ENCODE measurements at regions not wholly inside any gene's neighbourhood (a gene's known extent, or its start where the extent isn't known, plus 50 kb on each side); places are given as distances from the start of the nearest gene placed in this dataset.

GRCh38 chr9:23539311-23539710 lies 286.7 kb downstream of the ELAVL2 start:
- H3K4me3 Mint-ChIP-seq (ENCODE audit: low read depth), result no peak overlapping the region
- no peaks in the 10 kb centered on the region for H3K9me3 Mint-ChIP-seq (ENCODE audit: low read depth)
- peaks cover 28% of the 10 kb centered on the region for H3K27me3 Mint-ChIP-seq
- no peak overlapping the region for H3K27ac Mint-ChIP-seq
- peaks cover 14% of the 10 kb centered on the region for H3K4me1 Mint-ChIP-seq (ENCODE audit: low read depth)
- DNase-seq (ENCODE audit: low spot score, unreplicated experiment), result no peak
- no peaks in the 10 kb centered on the region for H3K36me3 Mint-ChIP-seq (ENCODE audit: insufficient read depth)
- TF ChIP-seq CTCF (IDR thresholded peaks at IDR 0.05; ENCODE audit: unreplicated experiment), result no peak

GRCh38 chr9:23541976-23542375 lies 284.1 kb downstream of the ELAVL2 start:
- Mint-ChIP-seq H3K36me3 (ENCODE audit: insufficient read depth) (no peaks in the 10 kb centered on the region), H3K4me1 (ENCODE audit: low read depth) (peaks cover 13% of the 10 kb centered on the region), H3K9me3 (ENCODE audit: low read depth) (no peaks in the 10 kb centered on the region)

GRCh38 chr9:23542438-23542837 lies 283.6 kb downstream of the ELAVL2 start:
- TF ChIP-seq CTCF (IDR thresholded peaks at IDR 0.05; ENCODE audit: unreplicated experiment), result no peak
- Mint-ChIP-seq H3K4me3 (ENCODE audit: low read depth) (no peak overlapping the region), H3K4me1 (ENCODE audit: low read depth) (peaks cover 8% of the 10 kb centered on the region), H3K9me3 (ENCODE audit: low read depth) (no peaks in the 10 kb centered on the region), H3K27me3 (peaks cover 19% of the 10 kb centered on the region), H3K27ac (no peak overlapping the region), H3K36me3 (ENCODE audit: insufficient read depth) (no peaks in the 10 kb centered on the region)
- DNase-seq (ENCODE audit: low spot score, unreplicated experiment), result no peak

More at GRCh38 chr9:23541976-23542375, 284.1 kb downstream of the ELAVL2 start:
- no peak for TF ChIP-seq CTCF (IDR thresholded peaks at IDR 0.05; ENCODE audit: unreplicated experiment)
- Mint-ChIP-seq H3K27ac (no peak overlapping the region), H3K4me3 (ENCODE audit: low read depth) (no peak overlapping the region), H3K27me3 (peaks cover 24% of the 10 kb centered on the region)
- DNase-seq (ENCODE audit: low spot score, unreplicated experiment), result no peak

GRCh38 chr9:23542927-23543326 lies 283.1 kb downstream of the ELAVL2 start:
- DNase-seq (ENCODE audit: low spot score, unreplicated experiment), result no peak
- no peak overlapping the region for H3K4me3 Mint-ChIP-seq (ENCODE audit: low read depth)
- H3K36me3 Mint-ChIP-seq (ENCODE audit: insufficient read depth), result no peaks in the 10 kb centered on the region
- H3K9me3 Mint-ChIP-seq (ENCODE audit: low read depth), result no peaks in the 10 kb centered on the region
- no peak for TF ChIP-seq CTCF (IDR thresholded peaks at IDR 0.05; ENCODE audit: unreplicated experiment)
- no peak overlapping the region for H3K27ac Mint-ChIP-seq
- H3K27me3 Mint-ChIP-seq, result peaks cover 14% of the 10 kb centered on the region
- peaks cover 4% of the 10 kb centered on the region for H3K4me1 Mint-ChIP-seq (ENCODE audit: low read depth)

GRCh38 chr9:23543419-23543818 lies 282.6 kb downstream of the ELAVL2 start:
- no peaks in the 10 kb centered on the region for H3K36me3 Mint-ChIP-seq (ENCODE audit: insufficient read depth)
- TF ChIP-seq CTCF (IDR thresholded peaks at IDR 0.05; ENCODE audit: unreplicated experiment), result no peak
- H3K27me3 Mint-ChIP-seq, result peaks cover 10% of the 10 kb centered on the region
- no peaks in the 10 kb centered on the region for H3K9me3 Mint-ChIP-seq (ENCODE audit: low read depth)
- DNase-seq (ENCODE audit: low spot score, unreplicated experiment), result no peak
- H3K4me3 Mint-ChIP-seq (ENCODE audit: low read depth), result no peak overlapping the region
- H3K27ac Mint-ChIP-seq, result no peak overlapping the region
- H3K4me1 Mint-ChIP-seq (ENCODE audit: low read depth), result peaks cover 2% of the 10 kb centered on the region

All from progenitor cell of endocrine pancreas (in vitro differentiated cells).